ENCODE measurements at regions not wholly inside any gene's neighbourhood (a gene's known extent, or its start where the extent isn't known, plus 50 kb on each side); places are given as distances from the start of the nearest gene placed in this dataset.

- no peak for TF ChIP-seq CHD7 (IDR thresholded peaks at IDR 0.05; ENCODE audit: insufficient replicate concordance, low read length)
- TF ChIP-seq TAF1 (IDR thresholded peaks at IDR 0.05; ENCODE audit: low read depth, low read length) = no peak
- no peak for TF ChIP-seq TEAD4 (IDR thresholded peaks at IDR 0.05; ENCODE audit: low read depth, low read length)
- TF ChIP-seq EZH2 (IDR thresholded peaks at IDR 0.05; ENCODE audit: low read depth, low read length, severe bottlenecking) = no peak
- TF ChIP-seq RXRA (IDR thresholded peaks at IDR 0.05; ENCODE audit: insufficient read depth, low read depth, low read length) = no peak
Measured at GRCh38 chr9:80072451-80072850, 500.7 kb downstream of the TLE4 start (continued).
